GM23338 (cell line): ENCODE measurements at regions not wholly inside any gene's neighbourhood (a gene's known extent, or its start where the extent isn't known, plus 50 kb on each side); places are given as distances from the start of the nearest gene placed in this dataset.
A peak's percentile ranks its signal among the peaks of the same experiment; 100 is the strongest.

Source experiments
- ATAC-seq: fragments of 200-7000 bp; cut with Tn5 transposase; 3 replicates; pipeline ENCODE4 v1.9.1; 2020
- DNase-seq: peaks from one replicate; pipeline ENCODE4 v3.0.0-alpha.2; 2015; ENCODE audit warnings: low spot score
- H2AFZ ChIP-seq: fragments of 200-600 bp; sonication (generic); 2 replicates; pipeline ENCODE4 v1.8.0; 2016; ENCODE audit warnings: antibody characterized with exemption, mild to moderate bottlenecking, moderate library complexity
- H3F3A ChIP-seq: fragments of 200-600 bp; sonication (generic); replicated peaks from 2 replicates; pipeline ENCODE4 v1.8.0; 2017; ENCODE audit warnings: antibody characterized with exemption, mixed run types, low read depth
- H3K27ac ChIP-seq: fragments of 200-600 bp; sonication (generic); 2 replicates; pipeline ENCODE4 v1.6.1; 2016; ENCODE audit warnings: low read depth
- H3K27me3 ChIP-seq: fragments of 200-600 bp; sonication (generic); 2 replicates; pipeline ENCODE4 v1.8.0; 2016; ENCODE audit warnings: mild to moderate bottlenecking, mixed run types, moderate library complexity; ENCODE audit not compliant: insufficient read depth
- H3K36me3 ChIP-seq: fragments of 200-600 bp; sonication (generic); 2 replicates; pipeline ENCODE4 v1.8.0; 2016; ENCODE audit warnings: mild to moderate bottlenecking; ENCODE audit not compliant: insufficient read depth
- H3K4me1 ChIP-seq: fragments of 200-600 bp; sonication (generic); 2 replicates; pipeline ENCODE4 v1.8.0; 2016; ENCODE audit warnings: mild to moderate bottlenecking, moderate library complexity; ENCODE audit not compliant: insufficient read depth
- H3K4me2 ChIP-seq: fragments of 200-600 bp; sonication (generic); 2 replicates; pipeline ENCODE4 v1.7.1; 2017; ENCODE audit warnings: mixed run types
- H3K4me3 ChIP-seq: fragments of 200-600 bp; sonication (generic); 2 replicates; pipeline ENCODE4 v1.6.1; 2016; ENCODE audit warnings: mixed run types
- H3K79me2 ChIP-seq: fragments of 200-600 bp; sonication (generic); replicated peaks from 2 replicates; pipeline ENCODE4 v1.8.0; 2017; ENCODE audit warnings: mild to moderate bottlenecking; ENCODE audit not compliant: insufficient read depth
- H3K9me2 ChIP-seq: fragments of 200-600 bp; sonication (generic); 2 replicates; pipeline ENCODE4 v1.8.0; 2017; ENCODE audit not compliant: insufficient read depth
- H4K20me1 ChIP-seq: fragments of 200-600 bp; sonication (generic); replicated peaks from 2 replicates; pipeline ENCODE4 v1.8.0; 2017; ENCODE audit warnings: mild to moderate bottlenecking; ENCODE audit not compliant: insufficient read depth
- H3K27ac Mint-ChIP-seq: 2 replicates; pipeline ENCODE4 v1.8.0; 2020; ENCODE audit warnings: inconsistent platforms, mild to moderate bottlenecking, moderate library complexity, mixed read lengths
- H3K27me3 Mint-ChIP-seq: 3 replicates; pipeline ENCODE4 v1.8.0; 2022; ENCODE audit warnings: low read depth, mild to moderate bottlenecking, moderate library complexity, mixed read lengths, inconsistent platforms; ENCODE audit not compliant: insufficient read depth, poor library complexity
- H3K36me3 Mint-ChIP-seq: 3 replicates; pipeline ENCODE4 v1.8.0; 2021; ENCODE audit warnings: low read depth, mild to moderate bottlenecking, inconsistent platforms, moderate library complexity, mixed read lengths
- H3K4me1 Mint-ChIP-seq: 3 replicates; pipeline ENCODE4 v1.8.0; 2020; ENCODE audit warnings: mild to moderate bottlenecking, inconsistent platforms, mixed read lengths
- H3K4me3 Mint-ChIP-seq: 3 replicates; pipeline ENCODE4 v1.8.0; 2021; ENCODE audit warnings: moderate library complexity, mild to moderate bottlenecking, inconsistent platforms, mixed read lengths
- H3K9me3 Mint-ChIP-seq: 3 replicates; pipeline ENCODE4 v1.8.0; 2020; ENCODE audit warnings: moderate library complexity, mild to moderate bottlenecking, inconsistent platforms, mixed read lengths
- CREB1 ChIP-seq: fragments of 250-450 bp; sonication (Bioruptor Pico); IDR thresholded peaks from 2 replicates; pipeline ENCODE4 v1.5.0; 2020; ENCODE audit warnings: low read depth, mild to moderate bottlenecking, moderate library complexity
- EZH2 ChIP-seq: fragments of 200-600 bp; sonication (generic); IDR thresholded peaks from one replicate; pipeline ENCODE4 v1.8.0; 2017; ENCODE audit warnings: antibody characterized with exemption, mild to moderate bottlenecking, low read depth; ENCODE audit not compliant: unreplicated experiment
- EZH2phosphoT487 ChIP-seq: fragments of 200-600 bp; sonication (generic); IDR thresholded peaks from one replicate; pipeline ENCODE4 v1.8.1; 2018; ENCODE audit warnings: antibody characterized with exemption; ENCODE audit not compliant: unreplicated experiment
- NANOG ChIP-seq: IDR thresholded peaks from 2 replicates; pipeline ENCODE4 v1.6.1; 2016; ENCODE audit warnings: antibody characterized with exemption, borderline replicate concordance
- POLR2AphosphoS5 ChIP-seq: IDR thresholded peaks from 2 replicates; pipeline ENCODE4 v1.6.1; 2016; ENCODE audit warnings: antibody characterized with exemption, low read depth
- STAT1 ChIP-seq: IDR thresholded peaks from one replicate; pipeline ENCODE4 v1.6.1; 2016; ENCODE audit warnings: antibody characterized with exemption; ENCODE audit not compliant: unreplicated experiment
- ZNF114 ChIP-seq: fragments of 250-450 bp; sonication (Bioruptor Pico); IDR thresholded peaks from 2 replicates; pipeline ENCODE4 v1.5.0; 2020; ENCODE audit warnings: mild to moderate bottlenecking, moderate library complexity
- ZNF331 ChIP-seq: fragments of 250-450 bp; sonication (Bioruptor Pico); IDR thresholded peaks from 2 replicates; pipeline ENCODE4 v1.5.0; 2020; ENCODE audit warnings: low read depth, mild to moderate bottlenecking, moderate library complexity
- TF ChIP-seq, protein P1 (sequence below): IDR thresholded peaks from one replicate; pipeline ENCODE4 v1.6.1; 2018; ENCODE audit warnings: antibody characterized with exemption; ENCODE audit not compliant: unreplicated experiment
- TF ChIP-seq, protein P2 (sequence below): fragments of 250-450 bp; sonication (Bioruptor Pico); IDR thresholded peaks from 2 replicates; pipeline ENCODE4 v1.5.0; 2020; ENCODE audit warnings: mild to moderate bottlenecking, moderate library complexity
- TF ChIP-seq, protein P3 (sequence below): IDR thresholded peaks from 2 replicates; pipeline ENCODE4 v1.6.1; 2016; ENCODE audit warnings: antibody characterized with exemption

DNA sequence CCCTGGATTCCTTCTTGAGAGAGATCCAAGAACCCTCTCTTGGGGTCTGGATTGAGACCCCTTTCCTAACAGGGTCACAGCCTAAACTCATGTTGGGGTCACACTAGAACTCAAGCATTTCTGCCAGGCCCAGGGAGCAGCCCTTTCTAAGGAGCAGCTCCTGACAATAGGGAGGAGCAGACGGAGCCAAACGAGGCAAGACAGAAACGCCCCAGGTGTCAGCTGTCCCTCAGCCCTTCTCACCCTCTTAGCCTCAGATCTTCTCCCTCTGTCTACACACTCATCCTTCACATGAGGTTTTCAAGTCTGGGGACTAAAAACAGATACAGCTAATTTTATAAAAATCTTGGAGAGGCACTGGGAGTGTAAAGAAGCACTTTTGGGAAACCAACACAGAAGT, 157.2 kb downstream of the SOCS6 start:
- no peak overlapping the region for H3K4me3 ChIP-seq
- H3K27ac Mint-ChIP-seq: no peak overlapping the region
- 0 out of 2 replicates have a peak overlapping the region, but pooled peaks have one; percentile 28 for H2AFZ ChIP-seq
- peaks cover 2% of the 10 kb centered on the region; the same call in 2 of the 3 replicates for H3K4me1 Mint-ChIP-seq
- no peak overlapping the region for H3K27ac ChIP-seq
- H3K4me2 ChIP-seq: no peak overlapping the region
- H3K36me3 Mint-ChIP-seq: peaks cover 26% of the 10 kb centered on the region
- peaks cover 2% of the 10 kb centered on the region; the same call in 1 of the 2 replicates for H3K4me1 ChIP-seq
- H4K20me1 ChIP-seq: no peaks in the 10 kb centered on the region
- H3K4me3 Mint-ChIP-seq: no peak overlapping the region
- H3K9me2 ChIP-seq: no peaks in the 10 kb centered on the region
- H3F3A ChIP-seq: no peaks in the 10 kb centered on the region
- TF ChIP-seq POLR2AphosphoS5: no peak
- TF ChIP-seq EZH2: no peak
- TF ChIP-seq CREB1: no peak
- TF ChIP-seq, protein P1, sequence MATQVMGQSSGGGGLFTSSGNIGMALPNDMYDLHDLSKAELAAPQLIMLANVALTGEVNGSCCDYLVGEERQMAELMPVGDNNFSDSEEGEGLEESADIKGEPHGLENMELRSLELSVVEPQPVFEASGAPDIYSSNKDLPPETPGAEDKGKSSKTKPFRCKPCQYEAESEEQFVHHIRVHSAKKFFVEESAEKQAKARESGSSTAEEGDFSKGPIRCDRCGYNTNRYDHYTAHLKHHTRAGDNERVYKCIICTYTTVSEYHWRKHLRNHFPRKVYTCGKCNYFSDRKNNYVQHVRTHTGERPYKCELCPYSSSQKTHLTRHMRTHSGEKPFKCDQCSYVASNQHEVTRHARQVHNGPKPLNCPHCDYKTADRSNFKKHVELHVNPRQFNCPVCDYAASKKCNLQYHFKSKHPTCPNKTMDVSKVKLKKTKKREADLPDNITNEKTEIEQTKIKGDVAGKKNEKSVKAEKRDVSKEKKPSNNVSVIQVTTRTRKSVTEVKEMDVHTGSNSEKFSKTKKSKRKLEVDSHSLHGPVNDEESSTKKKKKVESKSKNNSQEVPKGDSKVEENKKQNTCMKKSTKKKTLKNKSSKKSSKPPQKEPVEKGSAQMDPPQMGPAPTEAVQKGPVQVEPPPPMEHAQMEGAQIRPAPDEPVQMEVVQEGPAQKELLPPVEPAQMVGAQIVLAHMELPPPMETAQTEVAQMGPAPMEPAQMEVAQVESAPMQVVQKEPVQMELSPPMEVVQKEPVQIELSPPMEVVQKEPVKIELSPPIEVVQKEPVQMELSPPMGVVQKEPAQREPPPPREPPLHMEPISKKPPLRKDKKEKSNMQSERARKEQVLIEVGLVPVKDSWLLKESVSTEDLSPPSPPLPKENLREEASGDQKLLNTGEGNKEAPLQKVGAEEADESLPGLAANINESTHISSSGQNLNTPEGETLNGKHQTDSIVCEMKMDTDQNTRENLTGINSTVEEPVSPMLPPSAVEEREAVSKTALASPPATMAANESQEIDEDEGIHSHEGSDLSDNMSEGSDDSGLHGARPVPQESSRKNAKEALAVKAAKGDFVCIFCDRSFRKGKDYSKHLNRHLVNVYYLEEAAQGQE: no peak
- no peak for TF ChIP-seq EZH2phosphoT487
- TF ChIP-seq, protein P2, sequence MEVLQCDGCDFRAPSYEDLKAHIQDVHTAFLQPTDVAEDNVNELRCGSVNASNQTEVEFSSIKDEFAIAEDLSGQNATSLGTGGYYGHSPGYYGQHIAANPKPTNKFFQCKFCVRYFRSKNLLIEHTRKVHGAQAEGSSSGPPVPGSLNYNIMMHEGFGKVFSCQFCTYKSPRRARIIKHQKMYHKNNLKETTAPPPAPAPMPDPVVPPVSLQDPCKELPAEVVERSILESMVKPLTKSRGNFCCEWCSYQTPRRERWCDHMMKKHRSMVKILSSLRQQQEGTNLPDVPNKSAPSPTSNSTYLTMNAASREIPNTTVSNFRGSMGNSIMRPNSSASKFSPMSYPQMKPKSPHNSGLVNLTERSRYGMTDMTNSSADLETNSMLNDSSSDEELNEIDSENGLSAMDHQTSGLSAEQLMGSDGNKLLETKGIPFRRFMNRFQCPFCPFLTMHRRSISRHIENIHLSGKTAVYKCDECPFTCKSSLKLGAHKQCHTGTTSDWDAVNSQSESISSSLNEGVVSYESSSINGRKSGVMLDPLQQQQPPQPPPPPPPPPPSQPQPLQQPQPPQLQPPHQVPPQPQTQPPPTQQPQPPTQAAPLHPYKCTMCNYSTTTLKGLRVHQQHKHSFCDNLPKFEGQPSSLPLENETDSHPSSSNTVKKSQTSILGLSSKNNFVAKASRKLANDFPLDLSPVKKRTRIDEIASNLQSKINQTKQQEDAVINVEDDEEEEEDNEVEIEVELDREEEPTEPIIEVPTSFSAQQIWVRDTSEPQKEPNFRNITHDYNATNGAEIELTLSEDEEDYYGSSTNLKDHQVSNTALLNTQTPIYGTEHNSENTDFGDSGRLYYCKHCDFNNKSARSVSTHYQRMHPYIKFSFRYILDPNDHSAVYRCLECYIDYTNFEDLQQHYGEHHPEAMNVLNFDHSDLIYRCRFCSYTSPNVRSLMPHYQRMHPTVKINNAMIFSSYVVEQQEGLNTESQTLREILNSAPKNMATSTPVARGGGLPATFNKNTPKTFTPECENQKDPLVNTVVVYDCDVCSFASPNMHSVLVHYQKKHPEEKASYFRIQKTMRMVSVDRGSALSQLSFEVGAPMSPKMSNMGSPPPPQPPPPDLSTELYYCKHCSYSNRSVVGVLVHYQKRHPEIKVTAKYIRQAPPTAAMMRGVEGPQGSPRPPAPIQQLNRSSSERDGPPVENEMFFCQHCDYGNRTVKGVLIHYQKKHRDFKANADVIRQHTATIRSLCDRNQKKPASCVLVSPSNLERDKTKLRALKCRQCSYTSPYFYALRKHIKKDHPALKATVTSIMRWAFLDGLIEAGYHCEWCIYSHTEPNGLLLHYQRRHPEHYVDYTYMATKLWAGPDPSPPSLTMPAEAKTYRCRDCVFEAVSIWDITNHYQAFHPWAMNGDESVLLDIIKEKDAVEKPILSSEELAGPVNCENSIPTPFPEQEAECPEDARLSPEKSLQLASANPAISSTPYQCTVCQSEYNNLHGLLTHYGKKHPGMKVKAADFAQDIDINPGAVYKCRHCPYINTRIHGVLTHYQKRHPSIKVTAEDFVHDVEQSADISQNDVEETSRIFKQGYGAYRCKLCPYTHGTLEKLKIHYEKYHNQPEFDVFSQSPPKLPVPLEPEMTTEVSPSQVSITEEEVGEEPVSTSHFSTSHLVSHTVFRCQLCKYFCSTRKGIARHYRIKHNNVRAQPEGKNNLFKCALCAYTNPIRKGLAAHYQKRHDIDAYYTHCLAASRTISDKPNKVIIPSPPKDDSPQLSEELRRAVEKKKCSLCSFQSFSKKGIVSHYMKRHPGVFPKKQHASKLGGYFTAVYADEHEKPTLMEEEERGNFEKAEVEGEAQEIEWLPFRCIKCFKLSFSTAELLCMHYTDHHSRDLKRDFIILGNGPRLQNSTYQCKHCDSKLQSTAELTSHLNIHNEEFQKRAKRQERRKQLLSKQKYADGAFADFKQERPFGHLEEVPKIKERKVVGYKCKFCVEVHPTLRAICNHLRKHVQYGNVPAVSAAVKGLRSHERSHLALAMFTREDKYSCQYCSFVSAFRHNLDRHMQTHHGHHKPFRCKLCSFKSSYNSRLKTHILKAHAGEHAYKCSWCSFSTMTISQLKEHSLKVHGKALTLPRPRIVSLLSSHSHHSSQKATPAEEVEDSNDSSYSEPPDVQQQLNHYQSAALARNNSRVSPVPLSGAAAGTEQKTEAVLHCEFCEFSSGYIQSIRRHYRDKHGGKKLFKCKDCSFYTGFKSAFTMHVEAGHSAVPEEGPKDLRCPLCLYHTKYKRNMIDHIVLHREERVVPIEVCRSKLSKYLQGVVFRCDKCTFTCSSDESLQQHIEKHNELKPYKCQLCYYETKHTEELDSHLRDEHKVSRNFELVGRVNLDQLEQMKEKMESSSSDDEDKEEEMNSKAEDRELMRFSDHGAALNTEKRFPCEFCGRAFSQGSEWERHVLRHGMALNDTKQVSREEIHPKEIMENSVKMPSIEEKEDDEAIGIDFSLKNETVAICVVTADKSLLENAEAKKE: no peak
- no peak for TF ChIP-seq ZNF331 (CRISPR knock-in tag)
- TF ChIP-seq NANOG: no peak
- TF ChIP-seq, protein P3, sequence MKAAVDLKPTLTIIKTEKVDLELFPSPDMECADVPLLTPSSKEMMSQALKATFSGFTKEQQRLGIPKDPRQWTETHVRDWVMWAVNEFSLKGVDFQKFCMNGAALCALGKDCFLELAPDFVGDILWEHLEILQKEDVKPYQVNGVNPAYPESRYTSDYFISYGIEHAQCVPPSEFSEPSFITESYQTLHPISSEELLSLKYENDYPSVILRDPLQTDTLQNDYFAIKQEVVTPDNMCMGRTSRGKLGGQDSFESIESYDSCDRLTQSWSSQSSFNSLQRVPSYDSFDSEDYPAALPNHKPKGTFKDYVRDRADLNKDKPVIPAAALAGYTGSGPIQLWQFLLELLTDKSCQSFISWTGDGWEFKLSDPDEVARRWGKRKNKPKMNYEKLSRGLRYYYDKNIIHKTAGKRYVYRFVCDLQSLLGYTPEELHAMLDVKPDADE: no peak
- no peak for TF ChIP-seq ZNF114
- no peak for TF ChIP-seq STAT1
- no peaks in the 10 kb centered on the region for H3K79me2 ChIP-seq
- peaks cover 4% of the 10 kb centered on the region for H3K27me3 Mint-ChIP-seq
- no peak for DNase-seq
- peaks cover 41% of the 10 kb centered on the region for H3K9me3 Mint-ChIP-seq
- peaks cover 16% of the 10 kb centered on the region for H3K36me3 ChIP-seq
- ATAC-seq: no peak
- H3K27me3 ChIP-seq: no peaks in the 10 kb centered on the region
